SK-N-MC (cell line): ENCODE measurements at regions not wholly inside any gene's neighbourhood (a gene's known extent, or its start where the extent isn't known, plus 50 kb on each side); places are given as distances from the start of the nearest gene placed in this dataset.

ENCODE experiments used
- DNase-seq: peaks from one replicate; pipeline ENCODE4 v3.0.0-alpha.2; 2011; ENCODE audit warnings: low read depth, low spot score
- H3K27ac ChIP-seq: fragments of 200-600 bp; sonication (generic); 2 replicates; pipeline ENCODE4 v1.5.1; 2016; ENCODE audit warnings: mixed run types
- H3K36me3 ChIP-seq: fragments of 200-600 bp; sonication (generic); 2 replicates; pipeline ENCODE4 v1.6.1; 2017; ENCODE audit warnings: antibody characterized with exemption, low read length, mixed read lengths; ENCODE audit not compliant: insufficient read depth
- H3K4me3 ChIP-seq: fragments of 200-600 bp; sonication (generic); 2 replicates; pipeline ENCODE4 v1.5.1; 2016
- H3K9ac ChIP-seq: fragments of 200-600 bp; sonication (generic); 2 replicates; pipeline ENCODE4 v1.8.0; 2017; ENCODE audit warnings: mixed run types, mixed read lengths; ENCODE audit not compliant: insufficient read length
- H3K9me3 ChIP-seq: fragments of 200-600 bp; sonication (generic); 2 replicates; pipeline ENCODE4 v1.6.1; 2017; ENCODE audit warnings: low read depth, mild to moderate bottlenecking, antibody characterized with exemption, low read length, moderate library complexity, mixed read lengths
- EZH2 ChIP-seq: fragments of 200-600 bp; sonication (generic); IDR thresholded peaks from one replicate; pipeline ENCODE4 v1.6.1; 2017; ENCODE audit warnings: antibody characterized with exemption
- FOXP2 ChIP-seq: optimal IDR thresholded peaks from 2 replicates; pipeline ENCODE3; 2011; ENCODE audit warnings: mild to moderate bottlenecking, moderate library complexity; ENCODE audit not compliant: insufficient read depth; ENCODE audit errors: extremely low read length, control extremely low read depth
- POLR2AphosphoS5 ChIP-seq: IDR thresholded peaks from 2 replicates; pipeline ENCODE4 v1.6.1; 2012; ENCODE audit warnings: mild to moderate bottlenecking, low read depth, low read length, borderline replicate concordance

GRCh38 chr3:189513281-189514117, 117.7 kb upstream of the TP63 start:
- DNase-seq, result no peak
- H3K4me3 ChIP-seq, result no peak overlapping the region
- no peak overlapping the region for H3K27ac ChIP-seq

GRCh38 chr3:189516039-189516438, 115.2 kb upstream of the TP63 start:
- H3K4me3 ChIP-seq, result no peak overlapping the region
- peaks cover 3% of the 10 kb centered on the region; the same call in 1 of the 2 replicates for H3K36me3 ChIP-seq
- DNase-seq, result no peak
- H3K9ac ChIP-seq, result no peak overlapping the region
- H3K27ac ChIP-seq, result no peak overlapping the region
- TF ChIP-seq FOXP2, result no peak
- TF ChIP-seq EZH2, result no peak
- no peak for TF ChIP-seq POLR2AphosphoS5
- peaks cover 6% of the 10 kb centered on the region; the same call in 1 of the 2 replicates for H3K9me3 ChIP-seq

More at GRCh38 chr3:189513281-189514117, 117.7 kb upstream of the TP63 start:
- Histone ChIP-seq H3K9me3 (0 out of 2 replicates have a peak, but pooled peaks cover 2% of the 10 kb centered on the region), H3K9ac (no peak overlapping the region), H3K36me3 (no peaks in the 10 kb centered on the region; the same call in 1 of the 2 replicates)
- no peak for TF ChIP-seq EZH2
- TF ChIP-seq FOXP2, result no peak
- TF ChIP-seq POLR2AphosphoS5, result no peak

- TF ChIP-seq POLR2AphosphoS5 (no peak), EZH2 (no peak), FOXP2 (no peak)
- H3K27ac ChIP-seq, result no peak overlapping the region
- H3K36me3 ChIP-seq, result peaks cover 3% of the 10 kb centered on the region; the same call in 1 of the 2 replicates
- no peak for DNase-seq
- no peak overlapping the region for H3K9ac ChIP-seq
- H3K9me3 ChIP-seq, result peaks cover 6% of the 10 kb centered on the region; the same call in 1 of the 2 replicates
- H3K4me3 ChIP-seq, result no peak overlapping the region
Measured at GRCh38 chr3:189517981-189518380, 113.2 kb upstream of the TP63 start.

- H3K9ac ChIP-seq, result no peak overlapping the region
- no peak overlapping the region for H3K27ac ChIP-seq
- peaks cover 6% of the 10 kb centered on the region; the same call in 1 of the 2 replicates for H3K9me3 ChIP-seq
- TF ChIP-seq EZH2, result no peak
- TF ChIP-seq FOXP2, result no peak
- TF ChIP-seq POLR2AphosphoS5, result no peak
- no peak overlapping the region for H3K4me3 ChIP-seq
- H3K36me3 ChIP-seq, result peaks cover 3% of the 10 kb centered on the region; the same call in 1 of the 2 replicates
- DNase-seq, result no peak
Measured at GRCh38 chr3:189519458-189519857, 111.7 kb upstream of the TP63 start.

- peaks cover 4% of the 10 kb centered on the region; the same call in 1 of the 2 replicates for H3K9me3 ChIP-seq
- no peaks in the 10 kb centered on the region for H3K36me3 ChIP-seq
- no peak overlapping the region for H3K9ac ChIP-seq
- H3K27ac ChIP-seq, result no peak overlapping the region
- DNase-seq, result no peak
- TF ChIP-seq EZH2 (no peak), POLR2AphosphoS5 (no peak), FOXP2 (no peak)
- H3K4me3 ChIP-seq, result no peak overlapping the region
Measured at GRCh38 chr3:189529468-189529867, 101.7 kb upstream of the TP63 start.

- DNase-seq, result no peak
- TF ChIP-seq POLR2AphosphoS5 (no peak), EZH2 (no peak), FOXP2 (no peak)
- no peak overlapping the region for H3K9ac ChIP-seq
- H3K4me3 ChIP-seq, result no peak overlapping the region
- H3K36me3 ChIP-seq, result no peaks in the 10 kb centered on the region
- no peak overlapping the region for H3K27ac ChIP-seq
- peaks cover 4% of the 10 kb centered on the region; the same call in 1 of the 2 replicates for H3K9me3 ChIP-seq
Measured at GRCh38 chr3:189529889-189530471, 101.2 kb upstream of the TP63 start.

- Histone ChIP-seq H3K4me3 (no peak overlapping the region), H3K27ac (no peak overlapping the region), H3K9me3 (peaks cover under 1% of the 10 kb centered on the region; the same call in 1 of the 2 replicates), H3K9ac (no peak overlapping the region), H3K36me3 (no peaks in the 10 kb centered on the region)
- no peak for TF ChIP-seq EZH2
- no peak for DNase-seq
Measured at GRCh38 chr3:189530822-189531221, 100.4 kb upstream of the TP63 start.

GRCh38 chr3:189531271-189531670, 99.9 kb upstream of the TP63 start:
- Histone ChIP-seq H3K4me3 (no peak overlapping the region), H3K9me3 (no peaks in the 10 kb centered on the region), H3K9ac (no peak overlapping the region), H3K27ac (no peak overlapping the region), H3K36me3 (no peaks in the 10 kb centered on the region)
- TF ChIP-seq POLR2AphosphoS5 (no peak), EZH2 (no peak), FOXP2 (no peak)
- no peak for DNase-seq
